Left ventricle myocardium superior (tissue), 1 donor: ENCODE measurements at regions not wholly inside any gene's neighbourhood (a gene's known extent, or its start where the extent isn't known, plus 50 kb on each side); places are given as distances from the start of the nearest gene placed in this dataset.
A peak's percentile ranks its signal among the peaks of the same experiment; 100 is the strongest.
"Not testable (repeated sequence)": the region's sequence is repeated elsewhere in the genome, so short reads cannot be mapped to it uniquely, and the experiment has no call there.

Experiments
- ATAC-seq: fragments of 200-7000 bp; cut with Tn5 transposase; one replicate; pipeline ENCODE4 v1.9.1; 2020; ENCODE audit warnings: mild to moderate bottlenecking, moderate library complexity
- DNase-seq: peaks from one replicate; pipeline ENCODE4 v3.0.0-alpha.2; 2020
- intact Hi-C: fragments of 100-400 bp; cut with micrococcal nuclease; formaldehyde crosslinking; loops from one replicate; pipeline ENCODE4 v1.11.0; 2022
- donor health status: DM: no; HTN: yes; CAD: no; lungs with severe emphysema.

DNA sequence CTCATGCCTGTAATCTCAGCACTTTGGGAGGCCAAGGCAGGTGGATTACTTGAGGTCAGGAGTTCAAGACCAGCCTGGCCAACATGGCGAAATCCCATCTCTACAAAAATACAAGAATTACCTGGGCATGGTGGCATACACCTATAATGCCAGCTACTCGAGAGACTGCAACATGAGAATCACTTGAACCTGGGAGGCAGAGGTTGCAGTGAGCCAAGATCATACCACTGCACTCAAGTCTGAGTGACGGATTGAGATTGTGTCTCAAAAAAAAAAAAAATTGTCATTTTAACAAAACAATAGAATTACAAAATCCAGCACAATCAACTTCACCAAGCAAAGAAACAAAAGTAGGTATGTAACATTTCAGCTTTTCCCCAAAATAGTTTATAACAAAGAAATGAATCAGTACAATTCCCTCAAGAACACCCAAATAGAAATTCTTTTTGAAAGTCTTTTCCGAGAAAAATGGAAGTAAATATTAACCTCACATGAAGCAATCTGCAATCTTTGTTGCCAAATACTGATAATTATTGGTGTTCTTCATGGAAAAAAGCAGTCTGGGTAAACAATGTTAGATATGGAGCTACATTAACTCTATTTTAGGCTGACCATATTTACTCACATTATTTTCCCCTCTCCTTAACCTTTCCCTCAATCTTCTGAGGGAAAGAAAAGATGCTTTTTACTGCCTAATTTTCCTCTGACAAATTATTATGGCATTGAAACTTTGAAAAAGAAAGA lies 165.9 kb upstream of the ATF7IP start:
- no peak for DNase-seq
- intact Hi-C loops, result no loop called here
- ATAC-seq, result no peak

DNA sequence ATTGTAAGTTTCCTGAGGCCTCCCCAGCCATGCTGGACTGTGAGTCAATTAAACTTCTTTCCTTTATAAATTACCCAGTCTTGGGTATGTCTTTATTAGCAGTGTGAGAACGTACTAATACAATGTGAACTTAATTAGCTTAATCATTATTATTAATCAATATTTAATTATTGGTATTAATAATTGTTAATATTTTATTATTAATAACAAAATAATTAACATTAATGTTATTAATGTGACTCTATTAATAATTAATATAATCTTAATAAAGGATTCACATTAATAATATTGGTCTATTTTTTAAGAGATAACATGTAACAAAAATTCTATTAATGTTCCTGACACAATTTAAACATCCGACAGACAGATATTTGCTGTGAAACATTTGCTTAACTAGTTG lies 164.9 kb upstream of the ATF7IP start:
- no peak for DNase-seq
- intact Hi-C loops, result no loop called here
- no peak for ATAC-seq

- ATAC-seq, result no peak
- intact Hi-C loops, result no loop called here
- DNase-seq, result no peak
These were observed 164.2 kb upstream of the ATF7IP start for GRCh38 chr12:14201291-14201690.

DNA sequence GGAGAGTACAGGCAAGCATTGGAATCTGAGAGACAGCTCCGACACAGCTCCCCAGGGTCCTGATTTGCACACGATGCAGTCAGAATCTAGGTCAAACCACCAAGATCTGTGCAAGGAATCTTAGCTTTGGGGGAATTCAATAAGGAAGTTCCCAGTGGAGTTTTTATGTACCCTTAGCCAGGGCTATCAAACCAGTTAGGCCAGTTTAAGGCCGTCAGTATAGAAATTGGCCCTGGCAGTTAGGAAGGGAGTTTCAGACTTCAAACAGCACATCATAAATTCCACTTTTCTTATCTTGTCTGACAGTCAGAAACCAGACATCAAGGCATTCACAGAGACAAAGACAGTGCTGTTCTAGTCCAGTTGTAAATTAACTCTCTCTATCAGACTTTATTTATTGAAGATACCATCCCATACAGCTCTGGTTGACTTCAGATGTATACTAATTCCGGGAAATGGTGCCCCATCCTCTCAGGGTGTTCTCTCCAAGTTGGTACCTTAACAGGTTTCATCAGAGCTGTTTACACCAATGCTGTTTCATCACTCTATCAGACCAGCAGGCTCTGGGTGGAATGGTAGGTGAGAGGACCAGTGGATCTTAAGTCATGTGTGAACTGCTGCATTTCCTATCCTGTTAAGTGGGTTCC lies 157.5 kb upstream of the ATF7IP start:
- intact Hi-C loops, result no loop called here
- no peak for ATAC-seq

GRCh38 chr12:14211947-14212387 lies 153.5 kb upstream of the ATF7IP start:
- DNase-seq (no peak), ATAC-seq (no peak)
- intact Hi-C loops, result no loop called here

More for the DNA sequence above, 157.5 kb upstream of the ATF7IP start:
- no peak for DNase-seq

GRCh38 chr12:14213542-14213941 lies 151.9 kb upstream of the ATF7IP start:
- ATAC-seq (no peak), DNase-seq (no peak)
- intact Hi-C loops, result no loop called here

DNA sequence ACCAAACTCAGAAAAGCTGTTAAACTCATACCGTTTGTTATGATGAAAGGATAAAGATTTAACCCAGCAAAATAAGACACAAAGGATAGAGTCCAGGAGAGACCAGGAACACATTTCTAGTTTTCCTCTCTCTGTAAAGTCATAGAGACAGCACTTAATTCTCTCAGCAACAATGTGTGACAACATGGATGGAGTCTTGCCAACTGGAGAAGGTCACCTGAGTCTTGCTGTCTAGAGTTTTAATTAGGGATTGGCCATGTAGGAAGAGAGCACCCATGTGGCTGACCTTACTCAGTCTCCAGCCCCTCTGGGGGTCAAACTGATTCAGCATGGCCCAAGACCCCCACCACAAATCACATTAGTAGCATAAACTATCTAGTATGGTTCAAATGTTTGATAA lies 151.0 kb upstream of the ATF7IP start:
- DNase-seq, result no peak
- intact Hi-C loops, result no loop called here
- peak; percentile 63 for ATAC-seq

GRCh38 chr12:14215949-14216348 lies 149.5 kb upstream of the ATF7IP start:
- ATAC-seq, DNase-seq, intact Hi-C loops: not testable (repeated sequence)

DNA sequence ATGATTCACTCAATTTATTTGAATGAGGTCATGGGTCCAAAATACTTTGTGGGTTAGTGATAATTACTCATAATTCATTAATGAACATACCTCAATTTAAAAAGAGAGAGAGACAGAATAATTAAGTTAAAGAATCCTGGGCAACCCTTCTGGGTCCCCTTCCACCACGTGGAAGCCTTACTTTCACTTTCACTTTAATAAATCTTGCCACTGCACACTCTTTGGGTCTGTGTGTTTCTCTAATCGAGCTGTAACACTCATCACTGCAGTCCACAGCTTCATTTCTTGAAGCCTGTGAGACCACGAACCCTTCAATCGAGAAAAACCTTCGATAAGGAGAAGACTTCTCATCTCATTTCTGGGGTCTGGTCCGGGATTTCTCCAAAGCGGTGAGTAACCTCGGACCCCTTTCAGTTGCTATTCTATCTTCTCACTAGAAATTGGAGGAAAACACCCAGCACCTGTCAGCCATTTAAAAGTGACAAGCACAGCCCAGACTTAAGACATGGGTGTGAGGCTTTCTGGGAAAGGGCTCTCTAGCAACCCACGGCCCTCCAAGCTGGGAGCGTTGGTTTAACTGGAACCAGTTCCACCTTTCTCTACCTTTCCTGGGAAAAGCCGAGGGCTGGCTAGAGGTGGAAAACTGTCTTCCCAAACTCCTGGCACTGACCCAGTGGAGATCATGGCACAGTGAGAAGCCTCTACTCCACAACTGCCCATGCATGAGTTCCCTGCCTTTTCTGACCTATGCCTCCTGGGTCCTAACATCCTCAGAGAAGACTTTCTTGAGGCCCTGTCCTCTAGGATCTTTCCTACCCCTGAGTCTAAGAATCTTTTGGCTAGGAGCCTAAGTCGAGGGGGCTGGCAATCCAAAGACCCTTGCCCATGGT lies 148.8 kb upstream of the ATF7IP start:
- DNase-seq (no peak), ATAC-seq (no peak)
- intact Hi-C loops, result no loop called here

GRCh38 chr12:14219156-14219555 lies 146.3 kb upstream of the ATF7IP start:
- DNase-seq (no peak), ATAC-seq (no peak)
- intact Hi-C loops, result no loop called here

GRCh38 chr12:14219670-14220069 lies 145.8 kb upstream of the ATF7IP start:
- not testable (repeated sequence) for ATAC-seq, DNase-seq

DNA sequence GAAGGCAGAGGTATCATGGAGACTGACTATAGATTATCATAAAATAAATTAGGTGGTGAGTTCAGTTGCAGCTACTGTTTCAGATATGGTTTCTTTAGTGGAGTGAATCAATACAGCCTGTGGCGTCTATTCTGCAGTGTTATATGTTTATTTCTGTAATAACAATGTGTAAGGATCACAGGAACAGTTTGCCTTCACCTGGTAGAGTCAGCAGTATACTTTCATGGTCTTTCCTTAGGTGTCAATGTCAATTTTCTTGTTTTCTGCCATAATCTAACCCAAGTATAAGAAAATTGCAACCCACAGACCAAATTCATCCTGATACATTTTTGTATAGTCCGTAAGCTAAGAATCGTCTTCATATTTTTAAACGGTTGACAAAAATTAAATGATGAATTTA lies 140.4 kb upstream of the ATF7IP start:
- ATAC-seq (no peak), DNase-seq (no peak)
- intact Hi-C loops, result no loop called here

More at GRCh38 chr12:14219670-14220069, 145.8 kb upstream of the ATF7IP start:
- intact Hi-C loops, result not testable (repeated sequence)

GRCh38 chr12:14235176-14235575 lies 130.3 kb upstream of the ATF7IP start:
- intact Hi-C loops, ATAC-seq, DNase-seq: not testable (repeated sequence)

GRCh38 chr12:14236641-14237040 lies 128.8 kb upstream of the ATF7IP start:
- ATAC-seq, intact Hi-C loops, DNase-seq: not testable (repeated sequence)

GRCh38 chr12:14238221-14238792 lies 127.2 kb upstream of the ATF7IP start:
- intact Hi-C loops, result no loop called here
- ATAC-seq (peak; percentile 70), DNase-seq (no peak)

- ATAC-seq, result peak; percentile 98
- intact Hi-C loops, result no loop called here
- no peak for DNase-seq
These were observed 126.0 kb upstream of the ATF7IP start for GRCh38 chr12:14239350-14239934.

DNA sequence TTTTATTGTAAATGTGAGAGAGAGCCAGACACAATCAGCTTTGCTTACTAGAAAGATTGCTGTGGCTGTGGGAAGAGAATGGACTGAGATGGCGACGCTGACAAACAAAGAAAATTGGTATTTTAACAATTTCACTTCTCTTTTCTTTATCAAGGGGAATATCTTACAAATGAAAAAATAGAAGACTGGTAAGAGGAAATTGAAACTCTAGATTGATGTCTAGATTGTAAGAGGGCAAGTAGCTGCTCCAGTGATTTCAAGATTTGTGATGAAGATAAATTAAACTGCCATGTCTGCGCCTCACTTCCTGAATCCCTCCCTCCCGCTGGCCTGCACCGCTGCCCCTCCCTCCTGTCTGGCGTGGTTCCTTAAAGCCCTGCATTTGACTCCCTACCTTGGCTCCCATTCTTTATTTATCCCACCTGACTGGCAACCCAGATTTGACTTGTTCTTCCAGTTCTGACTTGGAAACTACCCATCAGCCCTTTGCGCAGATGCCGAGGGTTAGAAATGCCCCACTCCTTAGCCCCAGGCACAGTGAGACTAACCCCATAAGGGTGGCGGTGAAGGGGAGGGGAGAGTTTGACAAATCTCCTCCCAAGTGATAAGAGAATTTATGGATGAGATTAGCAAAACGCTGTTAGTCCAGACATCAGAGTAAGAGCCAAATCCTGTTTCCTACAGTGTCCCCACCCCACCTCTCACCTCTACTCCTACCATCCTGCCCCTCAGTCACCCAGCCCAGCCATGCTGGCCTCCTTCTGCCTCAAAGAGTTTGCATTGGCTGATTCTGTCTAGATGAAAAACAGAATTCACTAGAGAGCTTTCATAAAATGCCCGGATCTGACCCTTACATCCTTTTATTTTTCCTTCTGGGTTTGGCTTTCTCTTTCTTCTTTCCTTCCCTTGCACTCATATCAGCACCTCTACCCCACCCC lies 125.3 kb upstream of the ATF7IP start:
- DNase-seq (no peak), ATAC-seq (peak; percentile 26)
- intact Hi-C loops, result no loop called here

DNA sequence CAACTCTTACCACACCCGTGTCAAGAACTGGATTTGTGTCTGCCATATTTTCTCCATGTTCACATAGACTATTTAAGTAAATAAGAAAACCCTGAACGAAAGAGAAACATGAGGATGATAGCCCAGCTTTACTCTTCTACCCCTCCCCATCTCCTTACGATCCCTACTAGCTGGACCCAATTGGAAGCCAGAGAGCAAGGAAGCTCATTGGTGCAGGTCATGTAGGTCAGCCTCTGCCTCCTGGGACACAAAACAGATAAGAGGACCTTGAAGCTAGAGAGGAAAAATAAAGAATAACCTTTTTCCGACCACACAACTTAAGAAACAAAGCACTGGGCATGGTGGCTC lies 124.6 kb upstream of the ATF7IP start:
- no peak for ATAC-seq
- DNase-seq, result no peak
- intact Hi-C loops, result no loop called here
